CD4-positive, alpha-beta T cell treated with Interleukin-12 subunit alpha and Interleukin-12 subunit beta, for 1 hour (primary cell): ENCODE measurements at regions not wholly inside any gene's neighbourhood (a gene's known extent, or its start where the extent isn't known, plus 50 kb on each side); places are given as distances from the start of the nearest gene placed in this dataset.
A peak's percentile ranks its signal among the peaks of the same experiment; 100 is the strongest.
"Not testable (repeated sequence)": the region's sequence is repeated elsewhere in the genome, so short reads cannot be mapped to it uniquely, and the experiment has no call there.

Experiments
- DNase-seq: peaks from one replicate; pipeline ENCODE4 v3.0.0-alpha.2; 2020

- no peak for DNase-seq
Measured at GRCh38 chr20:59466107-59466815, 138.1 kb upstream of the PHACTR3 start.

- DNase-seq, result no peak
Measured at GRCh38 chr20:59468831-59469230, 135.5 kb upstream of the PHACTR3 start.

GRCh38 chr20:59469267-59470252, 134.8 kb upstream of the PHACTR3 start:
- no peak for DNase-seq

GRCh38 chr20:59470521-59470920, 133.8 kb upstream of the PHACTR3 start:
- no peak for DNase-seq

GRCh38 chr20:59471653-59472421, 132.5 kb upstream of the PHACTR3 start:
- DNase-seq, result no peak

- DNase-seq, result no peak
Measured at GRCh38 chr20:59473742-59474141, 130.6 kb upstream of the PHACTR3 start.

GRCh38 chr20:59481067-59481466, 123.3 kb upstream of the PHACTR3 start:
- no peak for DNase-seq

GRCh38 chr20:59481477-59482018, 122.8 kb upstream of the PHACTR3 start:
- no peak for DNase-seq

- no peak for DNase-seq
Measured at GRCh38 chr20:59482351-59483187, 121.8 kb upstream of the PHACTR3 start.

- no peak for DNase-seq
Measured at GRCh38 chr20:59483481-59483880, 120.9 kb upstream of the PHACTR3 start.

GRCh38 chr20:59484228-59484627, 120.1 kb upstream of the PHACTR3 start:
- no peak for DNase-seq

GRCh38 chr20:59485576-59486454, 118.5 kb upstream of the PHACTR3 start:
- no peak for DNase-seq

- not testable (repeated sequence) for DNase-seq
Measured at GRCh38 chr20:59488459-59488858, 115.9 kb upstream of the PHACTR3 start.

- not testable (repeated sequence) for DNase-seq
Measured at GRCh38 chr20:59490196-59491004, 113.9 kb upstream of the PHACTR3 start.

GRCh38 chr20:59491884-59492283, 112.5 kb upstream of the PHACTR3 start:
- DNase-seq, result no peak

- no peak for DNase-seq
Measured at GRCh38 chr20:59493926-59494325, 110.4 kb upstream of the PHACTR3 start.

- DNase-seq, result no peak
Measured at GRCh38 chr20:59495166-59495565, 109.2 kb upstream of the PHACTR3 start.

- DNase-seq, result peak; percentile 56
Measured at GRCh38 chr20:59495894-59496510, 108.3 kb upstream of the PHACTR3 start.

- no peak for DNase-seq
Measured at GRCh38 chr20:59498291-59498690, 106.0 kb upstream of the PHACTR3 start.
